ENCODE measurements at regions not wholly inside any gene's neighbourhood (a gene's known extent, or its start where the extent isn't known, plus 50 kb on each side); places are given as distances from the start of the nearest gene placed in this dataset.
"Not testable (repeated sequence)": the region's sequence is repeated elsewhere in the genome, so short reads cannot be mapped to it uniquely, and the experiment has no call there.

- H3K56ac ChIP-seq (ENCODE audit: insufficient read length, low read depth, low read length); H3K79me1 ChIP-seq (ENCODE audit: insufficient read depth, low read depth, low read length, poor library complexity, severe bottlenecking); H4K8ac ChIP-seq (replicated peaks; ENCODE audit: insufficient read length, low read depth, low read length); H4K5ac ChIP-seq (ENCODE audit: insufficient read length, low read depth, low read length); H2BK120ac ChIP-seq (ENCODE audit: low read depth, low read length, poor library complexity, severe bottlenecking); H3K27ac ChIP-seq (ENCODE audit: insufficient read length, low read depth, low read length); H2AFZ ChIP-seq (ENCODE audit: low read length); H4K20me1 ChIP-seq (ENCODE audit: control insufficient read depth, insufficient read depth, insufficient read length); H3K14ac ChIP-seq (ENCODE audit: insufficient read depth, low read length); H3K9ac ChIP-seq (ENCODE audit: extremely low read depth, insufficient read length, low read length); H3K4me2 ChIP-seq (ENCODE audit: insufficient read depth, insufficient read length, low read length); H2AK5ac ChIP-seq (ENCODE audit: insufficient read length, low read length); H3K23ac ChIP-seq (ENCODE audit: insufficient read length, low read depth, low read length); H4K91ac ChIP-seq (ENCODE audit: insufficient read length, low read depth, low read length); H3K18ac ChIP-seq (ENCODE audit: insufficient read length, low read depth, low read length); H2BK12ac ChIP-seq (ENCODE audit: insufficient read length, low read depth, low read length); H3T11ph ChIP-seq (ENCODE audit: low read length); H3K4ac ChIP-seq (ENCODE audit: low read depth, low read length); H2BK20ac ChIP-seq (ENCODE audit: low read depth, low read length, poor library complexity, severe bottlenecking); H2BK5ac ChIP-seq (ENCODE audit: insufficient read length, low read length); H3K4me3 Mint-ChIP-seq; H3K79me2 ChIP-seq (ENCODE audit: insufficient read depth, low read length); H2BK15ac ChIP-seq (ENCODE audit: low read depth, low read length); H3K4me1 Mint-ChIP-seq; H3K27me3 Mint-ChIP-seq (ENCODE audit: low read depth); H3K23me2 ChIP-seq (ENCODE audit: insufficient read length, low read depth, low read length, poor library complexity, severe bottlenecking); H3K9me3 ChIP-seq (ENCODE audit: control insufficient read depth, low read depth, low read length); H3K4me1 ChIP-seq (ENCODE audit: insufficient read depth, low read length); H3K27me3 ChIP-seq (ENCODE audit: insufficient read depth, low read length); DNase-seq: not testable (repeated sequence)
- Mint-ChIP-seq H3K9me3 (peaks cover 33 to 43% of the 10 kb centered on the region in 2 experiments), H3K27ac (peak overlapping the region in 1 of 3 experiments; percentile 48; a peak in 1 of 7 replicates), H3K36me3 (ENCODE audit: insufficient read depth in 1 of 3, low read depth in 3 of 3) (peaks cover 4 to 22% (median 6%) of the 10 kb centered on the region in 3 experiments; a peak in 6 of 7 replicates)
- WGBS (ENCODE audit: extremely low coverage, insufficient read length, low lambda C conversion rate) = no CpG with 5 or more reads among the region's 5 CpGs
Measured at GRCh38 chr6:85212794-85213193, 237.1 kb upstream of the NT5E start.

Measured in H9 (cell line).